ENCODE measurements at regions not wholly inside any gene's neighbourhood (a gene's known extent, or its start where the extent isn't known, plus 50 kb on each side); places are given as distances from the start of the nearest gene placed in this dataset.

DNA sequence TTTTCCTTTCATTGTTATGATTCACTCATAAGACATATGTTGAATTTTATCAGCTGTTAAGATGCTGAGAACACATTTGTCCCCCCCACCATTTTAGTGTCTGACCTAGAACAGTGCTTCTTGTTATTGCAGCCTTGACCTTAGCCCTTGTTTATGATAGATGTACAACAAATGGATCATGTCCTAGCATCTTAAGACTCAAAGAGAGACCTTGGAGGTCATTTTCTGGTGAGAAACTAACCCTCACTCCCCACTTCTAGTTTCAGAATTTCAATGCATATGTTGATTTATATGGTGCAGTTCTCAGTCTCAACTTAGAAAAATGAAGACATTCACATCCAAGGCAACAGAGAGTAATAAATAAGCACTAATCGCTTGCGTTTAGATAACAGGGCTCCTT lies 391.2 kb downstream of the AEBP2 start:
- Histone ChIP-seq H3K9ac (ENCODE audit: low read length) (no peak overlapping the region), H3K4me2 (replicated peaks; ENCODE audit: low read depth, low read length, poor library complexity, severe bottlenecking) (no peak overlapping the region), H4K20me1 (ENCODE audit: control insufficient read depth, insufficient read depth, low read length, poor library complexity, severe bottlenecking) (no peaks in the 10 kb centered on the region), H3K4me3 (ENCODE audit: control extremely low read depth in 1 of 5, extremely low read depth in 1 of 5, insufficient read depth in 1 of 5, low read depth in 2 of 5, low read length in 4 of 5) (no peak overlapping the region), H2AFZ (ENCODE audit: insufficient read depth, low read depth, low read length, poor library complexity, severe bottlenecking) (no peak overlapping the region), H3K36me3 (replicated peaks in 1 of 2; ENCODE audit: control extremely low read depth in 1 of 2, control insufficient read depth in 1 of 2, extremely low read depth in 1 of 2, insufficient read depth in 2 of 2, low read length in 1 of 2) (no peaks in the 10 kb centered on the region), H3K9me3 (ENCODE audit: control extremely low read depth in 1 of 3, control insufficient read depth in 2 of 3, insufficient read depth in 1 of 3, low read length in 2 of 3) (peaks cover 0 to 18% (median 6%) of the 10 kb centered on the region in 3 donors), H3K27me3 (replicated peaks in 1 of 4; ENCODE audit: control extremely low read depth in 1 of 4, control insufficient read depth in 3 of 4, insufficient read depth in 4 of 4, low read length in 3 of 4) (no peaks in the 10 kb centered on the region), H3K79me2 (ENCODE audit: control insufficient read depth, insufficient read depth, low read length) (no peaks in the 10 kb centered on the region), H3K27ac (ENCODE audit: low read length in 2 of 2) (no peak overlapping the region), H3K4me1 (ENCODE audit: control insufficient read depth in 2 of 2, insufficient read depth in 2 of 2, low read length in 2 of 2) (no peaks in the 10 kb centered on the region)
- Mint-ChIP-seq H3K27ac (no peak overlapping the region), H3K4me3 (no peak overlapping the region), H3K4me1 (no peaks in the 10 kb centered on the region), H3K9me3 (ENCODE audit: insufficient read depth) (peaks cover 6% of the 10 kb centered on the region), H3K27me3 (no peaks in the 10 kb centered on the region)
- ChIA-PET POLR2A (no interaction called here), CTCF (no interaction called here)
- DNase-seq (no peak), ATAC-seq (ENCODE audit: low read depth) (no peak)
- no CpG with 5 or more reads among the region's 2 CpGs for WGBS (ENCODE audit: insufficient coverage)
- intact Hi-C loops (cut with micrococcal nuclease): no loop called here
- TF ChIP-seq, protein P1, sequence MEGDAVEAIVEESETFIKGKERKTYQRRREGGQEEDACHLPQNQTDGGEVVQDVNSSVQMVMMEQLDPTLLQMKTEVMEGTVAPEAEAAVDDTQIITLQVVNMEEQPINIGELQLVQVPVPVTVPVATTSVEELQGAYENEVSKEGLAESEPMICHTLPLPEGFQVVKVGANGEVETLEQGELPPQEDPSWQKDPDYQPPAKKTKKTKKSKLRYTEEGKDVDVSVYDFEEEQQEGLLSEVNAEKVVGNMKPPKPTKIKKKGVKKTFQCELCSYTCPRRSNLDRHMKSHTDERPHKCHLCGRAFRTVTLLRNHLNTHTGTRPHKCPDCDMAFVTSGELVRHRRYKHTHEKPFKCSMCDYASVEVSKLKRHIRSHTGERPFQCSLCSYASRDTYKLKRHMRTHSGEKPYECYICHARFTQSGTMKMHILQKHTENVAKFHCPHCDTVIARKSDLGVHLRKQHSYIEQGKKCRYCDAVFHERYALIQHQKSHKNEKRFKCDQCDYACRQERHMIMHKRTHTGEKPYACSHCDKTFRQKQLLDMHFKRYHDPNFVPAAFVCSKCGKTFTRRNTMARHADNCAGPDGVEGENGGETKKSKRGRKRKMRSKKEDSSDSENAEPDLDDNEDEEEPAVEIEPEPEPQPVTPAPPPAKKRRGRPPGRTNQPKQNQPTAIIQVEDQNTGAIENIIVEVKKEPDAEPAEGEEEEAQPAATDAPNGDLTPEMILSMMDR (IDR thresholded peaks at IDR 0.05): no peak
- TF ChIP-seq EZH2 (IDR thresholded peaks at IDR 0.05; ENCODE audit: borderline replicate concordance, insufficient read depth, low read depth, low read length, poor library complexity, severe bottlenecking): no peak

DNA sequence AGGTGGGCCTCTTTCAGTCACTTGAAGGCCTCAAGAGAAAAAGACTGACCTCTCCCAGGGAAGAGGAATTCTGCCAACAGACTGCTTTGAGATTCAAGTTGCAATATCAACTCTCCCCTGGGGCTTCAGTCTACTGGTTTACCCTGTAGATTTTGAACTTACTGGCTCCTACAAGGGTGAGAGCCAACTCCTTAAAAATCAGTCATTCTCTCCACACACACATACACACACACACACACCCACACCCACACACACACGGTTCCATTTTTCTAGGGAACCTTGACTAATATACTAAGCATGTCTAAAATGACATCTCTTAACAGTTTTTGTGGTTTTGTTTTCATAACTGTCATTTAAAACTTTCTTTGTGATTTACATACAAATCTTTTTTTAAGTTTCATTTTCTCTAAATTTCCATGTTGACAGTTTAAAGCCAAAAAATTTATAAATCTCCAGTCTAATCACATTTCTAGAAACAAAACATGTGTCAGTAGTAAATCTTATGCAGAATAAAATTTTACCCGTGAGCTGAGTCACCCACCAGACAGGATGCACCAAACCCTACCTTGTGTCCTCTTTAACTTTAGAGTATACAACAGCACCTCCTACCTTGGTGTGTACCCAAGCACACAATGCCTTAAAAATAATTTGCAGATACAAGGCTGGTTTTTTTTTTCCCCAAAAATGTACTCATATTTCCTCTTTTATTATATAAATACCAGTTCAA lies 394.6 kb downstream of the AEBP2 start:
- Histone ChIP-seq H3K4me3 (ENCODE audit: control extremely low read depth in 1 of 5, extremely low read depth in 1 of 5, insufficient read depth in 1 of 5, low read depth in 2 of 5, low read length in 4 of 5) (no peak overlapping the region), H3K27me3 (replicated peaks in 1 of 4; ENCODE audit: control extremely low read depth in 1 of 4, control insufficient read depth in 3 of 4, insufficient read depth in 4 of 4, low read length in 3 of 4) (no peaks in the 10 kb centered on the region), H3K27ac (ENCODE audit: low read length in 2 of 2) (no peak overlapping the region), H3K4me2 (replicated peaks; ENCODE audit: low read depth, low read length, poor library complexity, severe bottlenecking) (no peak overlapping the region), H3K9ac (ENCODE audit: low read length) (no peak overlapping the region), H2AFZ (ENCODE audit: insufficient read depth, low read depth, low read length, poor library complexity, severe bottlenecking) (no peak overlapping the region), H3K9me3 (ENCODE audit: control extremely low read depth in 1 of 3, control insufficient read depth in 2 of 3, insufficient read depth in 1 of 3, low read length in 2 of 3) (peaks cover 0 to 9% (median 0%) of the 10 kb centered on the region in 3 donors), H4K20me1 (ENCODE audit: control insufficient read depth, insufficient read depth, low read length, poor library complexity, severe bottlenecking) (no peaks in the 10 kb centered on the region), H3K4me1 (ENCODE audit: control insufficient read depth in 2 of 2, insufficient read depth in 2 of 2, low read length in 2 of 2) (no peaks in the 10 kb centered on the region), H3K36me3 (replicated peaks in 1 of 2; ENCODE audit: control extremely low read depth in 1 of 2, control insufficient read depth in 1 of 2, extremely low read depth in 1 of 2, insufficient read depth in 2 of 2, low read length in 1 of 2) (no peaks in the 10 kb centered on the region), H3K79me2 (ENCODE audit: control insufficient read depth, insufficient read depth, low read length) (no peaks in the 10 kb centered on the region)
- intact Hi-C loops (cut with micrococcal nuclease): no loop called here
- POLR2A ChIA-PET: no interaction called here
- no peak overlapping the region for H3K4me3 Mint-ChIP-seq
- H3K27me3 Mint-ChIP-seq: no peaks in the 10 kb centered on the region
- no peak for ATAC-seq (ENCODE audit: low read depth)
- WGBS (ENCODE audit: insufficient coverage): 0% methylated on average over 1 of the region's 2 CpGs
- DNase-seq: no peak
- CTCF ChIA-PET: no interaction called here
- no peak for TF ChIP-seq EZH2 (IDR thresholded peaks at IDR 0.05; ENCODE audit: borderline replicate concordance, insufficient read depth, low read depth, low read length, poor library complexity, severe bottlenecking)
- TF ChIP-seq, protein P1 (IDR thresholded peaks at IDR 0.05): no peak
- peaks cover 2% of the 10 kb centered on the region for H3K9me3 Mint-ChIP-seq (ENCODE audit: insufficient read depth)
- no peaks in the 10 kb centered on the region for H3K4me1 Mint-ChIP-seq
- no peak overlapping the region for H3K27ac Mint-ChIP-seq

All from B cell (primary cell).